GM21390 (cell line): ENCODE measurements at regions not wholly inside any gene's neighbourhood (a gene's known extent, or its start where the extent isn't known, plus 50 kb on each side); places are given as distances from the start of the nearest gene placed in this dataset.

ENCODE experiments used
- ATAC-seq: cut with Tn5 transposase; IDR thresholded peaks from one replicate; pipeline ENCODE4 v1.9.1; 2021; ENCODE audit not compliant: unreplicated experiment

DNA sequence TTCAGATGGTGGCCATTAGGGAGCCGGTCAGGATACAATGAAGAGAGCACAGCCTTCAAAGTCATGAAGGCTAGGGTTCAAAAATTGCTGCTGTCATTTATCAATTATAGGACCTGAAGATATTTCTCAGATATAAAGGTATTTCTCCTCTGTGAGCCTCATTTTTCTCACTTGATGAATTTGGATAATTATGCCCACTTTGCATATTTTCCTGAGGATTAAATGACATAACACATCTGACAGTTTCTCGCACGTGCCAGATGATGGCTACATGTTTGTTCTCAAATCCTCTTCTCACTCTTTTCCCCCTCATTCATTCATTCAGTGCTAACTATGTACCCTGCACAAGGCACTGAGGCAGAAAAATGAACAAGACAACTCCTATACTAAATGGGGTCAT is 391.6 kb downstream of the INHBA start:
- ATAC-seq = no peak

DNA sequence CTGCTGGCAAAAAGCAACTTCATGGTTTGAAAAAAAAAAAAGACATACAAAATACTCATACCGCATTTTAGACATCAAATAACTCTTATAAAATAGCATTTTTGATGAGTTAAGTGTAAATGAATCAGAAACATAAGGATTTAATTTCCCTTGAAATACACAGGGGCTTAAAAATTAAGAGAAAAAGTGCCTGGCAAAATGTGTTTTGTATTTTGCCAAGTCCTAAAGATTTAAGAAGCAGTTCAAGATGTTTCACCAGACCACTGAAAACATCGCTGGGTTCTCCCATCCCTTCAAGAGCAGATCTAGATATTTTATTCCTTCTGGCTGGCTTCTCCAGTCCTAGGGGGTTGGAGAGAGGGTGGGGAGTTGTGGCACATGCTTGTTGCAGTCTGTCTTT is 396.4 kb downstream of the INHBA start:
- ATAC-seq = no peak

GRCh38 chr7:41305001-41305400 is 397.9 kb downstream of the INHBA start:
- no peak for ATAC-seq

- no peak for ATAC-seq
Observed at GRCh38 chr7:41303709-41304108, 399.2 kb downstream of the INHBA start.

DNA sequence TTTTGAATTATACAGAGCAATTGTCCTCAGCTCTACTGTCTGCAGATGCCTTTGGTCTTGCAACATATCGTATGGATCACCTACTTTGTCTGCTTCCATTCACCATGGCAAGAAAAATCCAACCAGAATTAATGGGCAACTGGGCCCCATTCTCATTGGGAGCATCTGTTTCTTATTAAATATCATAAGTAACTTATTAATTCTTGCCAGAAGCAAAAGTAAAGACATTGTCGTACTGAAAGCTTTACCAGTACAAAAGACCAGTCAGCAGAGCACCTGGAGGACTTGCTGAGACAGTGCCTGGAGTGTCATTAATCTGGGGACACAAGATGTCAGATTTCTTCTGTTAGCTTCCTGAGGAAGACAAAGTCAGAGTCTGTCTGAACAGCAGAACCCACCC is 404.5 kb downstream of the INHBA start:
- no peak for ATAC-seq

GRCh38 chr7:41297166-41297565 is 405.7 kb downstream of the INHBA start:
- ATAC-seq = no peak

- ATAC-seq = no peak
Observed at GRCh38 chr7:41295455-41295815, 407.5 kb downstream of the INHBA start.

GRCh38 chr7:41294556-41295454 is 408.1 kb downstream of the INHBA start:
- ATAC-seq = no peak

- ATAC-seq = no peak
Observed at GRCh38 chr7:41292487-41292886, 410.4 kb downstream of the INHBA start.

- ATAC-seq = no peak
Observed at GRCh38 chr7:41287559-41288335, 415.1 kb downstream of the INHBA start.

DNA sequence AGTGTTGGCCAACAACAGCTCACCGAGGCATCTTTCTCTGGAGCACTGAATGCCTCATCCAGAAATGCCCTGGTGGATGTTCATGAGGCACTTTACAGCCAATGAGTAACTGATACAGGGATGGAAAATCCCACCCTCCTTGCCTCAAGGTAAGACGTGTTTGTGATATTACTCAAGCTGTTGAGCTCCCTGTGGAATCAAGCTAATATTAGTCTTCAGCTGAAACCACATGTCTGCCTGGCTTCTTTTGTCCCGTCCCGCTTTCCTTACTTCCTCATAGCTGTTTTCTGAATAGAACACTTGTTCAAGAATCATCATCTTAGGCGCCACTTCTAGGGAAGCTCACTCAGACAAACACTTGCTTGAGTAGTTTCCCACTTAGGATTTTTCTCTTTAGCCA is 422.4 kb downstream of the INHBA start:
- ATAC-seq = no peak

GRCh38 chr7:41277561-41277960 is 425.3 kb downstream of the INHBA start:
- no peak for ATAC-seq

- no peak for ATAC-seq
Observed at GRCh38 chr7:41275255-41275654, 427.6 kb downstream of the INHBA start.

GRCh38 chr7:41274179-41274578 is 428.7 kb downstream of the INHBA start:
- no peak for ATAC-seq

DNA sequence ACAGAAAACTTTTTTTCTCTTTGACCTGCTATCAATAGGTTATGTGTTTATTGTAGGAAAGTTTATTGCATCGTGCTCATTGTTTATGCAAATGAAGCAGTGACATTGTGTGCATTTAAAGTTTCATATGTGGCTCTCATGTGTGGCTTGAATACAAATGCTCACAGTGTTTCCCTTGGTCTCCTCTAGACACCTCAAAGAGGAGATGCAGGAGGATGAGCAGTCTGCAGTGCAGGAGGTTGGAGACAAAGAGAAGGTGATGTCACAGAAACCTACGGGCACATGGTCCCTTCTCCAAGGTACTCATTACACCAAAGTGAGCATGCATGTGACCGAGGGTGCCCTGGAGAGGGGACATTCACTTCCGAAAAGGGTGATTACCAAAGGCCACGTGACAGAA is 430.2 kb downstream of the INHBA start:
- no peak for ATAC-seq

- no peak for ATAC-seq
Observed at GRCh38 chr7:41268878-41269277, 434.0 kb downstream of the INHBA start.

DNA sequence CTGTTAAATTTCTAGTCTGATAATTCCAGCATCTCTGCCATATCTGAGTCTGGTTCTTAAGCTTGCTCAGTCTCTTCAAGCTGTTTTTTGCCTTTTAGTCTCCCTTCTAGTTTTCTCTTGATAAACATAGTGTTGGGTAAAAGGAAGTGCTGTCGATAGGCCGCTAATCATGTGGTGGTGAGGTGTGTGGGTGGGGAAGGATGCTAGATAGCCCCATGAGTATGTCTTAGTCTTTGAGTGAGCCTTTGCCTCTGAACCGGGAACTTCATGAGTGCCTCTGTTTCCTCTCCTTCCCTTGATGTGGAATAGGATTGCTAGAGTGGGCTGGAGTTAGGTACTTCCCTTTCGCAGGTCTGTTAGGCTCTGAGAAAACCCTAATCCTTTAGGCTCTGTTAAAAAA is 441.8 kb downstream of the INHBA start:
- no peak for ATAC-seq

DNA sequence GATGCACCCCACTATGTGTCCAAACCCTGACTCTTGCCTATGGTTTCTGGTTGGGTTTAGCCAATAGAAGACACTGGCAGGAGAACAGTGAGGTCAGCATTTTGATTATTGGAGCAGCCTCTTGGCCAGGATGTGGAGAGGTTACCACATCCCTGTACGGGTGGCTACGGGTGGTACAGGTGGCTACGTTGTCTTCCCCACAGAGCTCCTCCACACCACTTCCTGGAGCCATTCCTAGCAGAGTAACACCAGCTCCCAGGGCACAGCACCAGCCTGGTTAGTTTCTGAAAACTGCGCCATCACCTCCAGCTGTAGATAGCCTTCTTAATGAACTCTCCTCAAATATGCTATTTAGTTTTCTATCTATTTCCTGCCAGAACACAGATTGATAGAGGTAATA is 445.2 kb downstream of the INHBA start:
- ATAC-seq = no peak

- ATAC-seq = no peak
Observed at GRCh38 chr7:41256186-41256945, 446.5 kb downstream of the INHBA start.

GRCh38 chr7:41255716-41256115 is 447.2 kb downstream of the INHBA start:
- ATAC-seq = no peak

GRCh38 chr7:41255113-41255512 is 447.8 kb downstream of the INHBA start:
- no peak for ATAC-seq

- no peak for ATAC-seq
Observed at GRCh38 chr7:41252957-41253356, 449.9 kb downstream of the INHBA start.
